Activated T-helper 1 cell treated with anti-CD3 and anti-CD28 coated beads, Interleukin-12 subunit alpha, Interleukin-12 subunit beta, Interleukin-2, Interleukin-4 antibody, amounts not matched to agents 30 ng/mL and 10 ng/mL and 1 ng/mL, durations not matched to agents 14 hours and 24 hours and 36 hours (primary cell): ENCODE measurements at regions not wholly inside any gene's neighbourhood (a gene's known extent, or its start where the extent isn't known, plus 50 kb on each side); places are given as distances from the start of the nearest gene placed in this dataset.
"Not testable (repeated sequence)": the region's sequence is repeated elsewhere in the genome, so short reads cannot be mapped to it uniquely, and the experiment has no call there.

Experiments used
- DNase-seq: peaks from one replicate; pipeline ENCODE4 v3.0.0; 2021; ENCODE audit warnings: low spot score
- H3K27ac Mint-ChIP-seq: one replicate; pipeline ENCODE4 v1.8.0; 2021; ENCODE audit warnings: mild to moderate bottlenecking, mixed read lengths
- H3K27me3 Mint-ChIP-seq: one replicate; pipeline ENCODE4 v1.8.0; 2022; ENCODE audit warnings: mild to moderate bottlenecking, moderate library complexity, mixed read lengths; ENCODE audit not compliant: insufficient read depth
- H3K36me3 Mint-ChIP-seq: one replicate; pipeline ENCODE4 v1.8.0; 2021; ENCODE audit warnings: low read depth, mixed read lengths
- H3K4me1 Mint-ChIP-seq: one replicate; pipeline ENCODE4 v1.8.0; 2021; ENCODE audit warnings: low read depth, mixed read lengths
- H3K4me3 Mint-ChIP-seq: one replicate; pipeline ENCODE4 v1.8.0; 2021; ENCODE audit warnings: mild to moderate bottlenecking, moderate library complexity, mixed read lengths
- H3K9me3 Mint-ChIP-seq: one replicate; pipeline ENCODE4 v1.8.0; 2021; ENCODE audit warnings: mixed read lengths
- intact Hi-C: fragments of 100-400 bp; cut with micrococcal nuclease; formaldehyde crosslinking; loops from one replicate; pipeline ENCODE4 v1.15.1; 2024

- no peak for DNase-seq
- no peak overlapping the region for H3K27ac Mint-ChIP-seq
- no peaks in the 10 kb centered on the region for H3K36me3 Mint-ChIP-seq
- no peaks in the 10 kb centered on the region for H3K4me1 Mint-ChIP-seq
- no peaks in the 10 kb centered on the region for H3K27me3 Mint-ChIP-seq
- intact Hi-C loops, result no loop called here
- H3K4me3 Mint-ChIP-seq, result no peak overlapping the region
- peaks cover 3% of the 10 kb centered on the region for H3K9me3 Mint-ChIP-seq
Observed at GRCh38 chr11:38796281-38796680, 2198.2 kb upstream of the RAG2 start.

- DNase-seq, result no peak
- intact Hi-C loops, result no loop called here
- Mint-ChIP-seq H3K4me1 (no peaks in the 10 kb centered on the region), H3K36me3 (no peaks in the 10 kb centered on the region), H3K4me3 (no peak overlapping the region), H3K9me3 (peaks cover 3% of the 10 kb centered on the region), H3K27ac (no peak overlapping the region), H3K27me3 (no peaks in the 10 kb centered on the region)
Observed at GRCh38 chr11:38795027-38795426, 2197.0 kb upstream of the RAG2 start.

GRCh38 chr11:38791346-38791961 is 2193.4 kb upstream of the RAG2 start:
- Mint-ChIP-seq H3K27me3 (no peaks in the 10 kb centered on the region), H3K9me3 (peaks cover under 1% of the 10 kb centered on the region), H3K4me1 (no peaks in the 10 kb centered on the region), H3K4me3 (no peak overlapping the region), H3K36me3 (no peaks in the 10 kb centered on the region), H3K27ac (no peak overlapping the region)
- intact Hi-C loops, result loop anchor here (5.0 kb wide), 1 partner anchor 1789 kb away; no protein-coding TSS in a partner anchor
- DNase-seq, result no peak

- intact Hi-C loops, result no loop called here
- H3K9me3 Mint-ChIP-seq, result peaks cover 15% of the 10 kb centered on the region
- H3K4me3 Mint-ChIP-seq, result no peak overlapping the region
- H3K4me1 Mint-ChIP-seq, result no peaks in the 10 kb centered on the region
- no peaks in the 10 kb centered on the region for H3K36me3 Mint-ChIP-seq
- H3K27ac Mint-ChIP-seq, result no peak overlapping the region
- no peaks in the 10 kb centered on the region for H3K27me3 Mint-ChIP-seq
- no peak for DNase-seq
Observed at GRCh38 chr11:38788561-38788960, 2190.5 kb upstream of the RAG2 start.

DNA sequence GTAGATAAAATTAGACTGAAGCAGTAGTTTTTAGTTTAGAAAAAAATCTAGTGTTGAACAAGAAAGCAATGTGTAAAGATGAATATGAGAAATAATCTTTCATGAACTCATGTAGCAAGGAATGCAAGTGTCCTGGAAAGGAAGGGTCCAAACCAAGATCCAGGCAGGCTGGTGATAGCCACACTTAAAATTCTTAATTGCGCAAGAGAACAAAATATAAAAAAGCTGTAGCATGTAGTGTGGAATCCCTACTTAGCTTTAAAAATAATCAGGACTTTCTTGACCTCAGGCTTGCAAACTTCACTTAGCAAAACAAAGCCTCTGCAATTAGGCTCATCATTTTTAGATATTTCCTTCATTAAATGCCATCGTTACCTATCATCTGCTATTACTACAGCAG is 2186.1 kb upstream of the RAG2 start:
- H3K27me3 Mint-ChIP-seq, result no peaks in the 10 kb centered on the region
- peaks cover 20% of the 10 kb centered on the region for H3K9me3 Mint-ChIP-seq
- DNase-seq, result no peak
- no peaks in the 10 kb centered on the region for H3K36me3 Mint-ChIP-seq
- H3K27ac Mint-ChIP-seq, result no peak overlapping the region
- intact Hi-C loops, result no loop called here
- H3K4me1 Mint-ChIP-seq, result no peaks in the 10 kb centered on the region
- H3K4me3 Mint-ChIP-seq, result no peak overlapping the region

DNA sequence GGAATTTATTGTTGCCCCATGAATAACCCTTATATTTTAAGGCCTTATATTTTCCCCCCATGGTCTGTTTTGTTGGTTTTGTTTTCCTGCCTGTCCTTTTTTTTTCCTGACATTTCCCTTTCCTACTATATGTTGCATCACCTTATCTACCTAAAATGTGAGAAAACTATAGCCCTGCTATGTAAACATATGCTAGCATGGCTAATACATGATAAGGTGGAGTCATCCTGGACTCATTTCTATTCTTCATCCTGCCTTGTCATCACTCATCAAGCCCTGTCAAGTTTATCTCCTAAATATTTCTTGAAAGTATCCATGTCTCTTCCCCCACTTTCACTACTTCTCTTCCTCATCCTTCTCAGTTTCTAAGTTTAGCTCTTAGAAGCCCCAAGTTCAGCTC is 2168.8 kb upstream of the RAG2 start:
- Mint-ChIP-seq H3K4me3 (no peak overlapping the region), H3K27ac (no peak overlapping the region), H3K9me3 (peaks cover 16% of the 10 kb centered on the region), H3K27me3 (no peaks in the 10 kb centered on the region), H3K36me3 (no peaks in the 10 kb centered on the region), H3K4me1 (no peaks in the 10 kb centered on the region)
- DNase-seq, result no peak
- intact Hi-C loops, result no loop called here

DNA sequence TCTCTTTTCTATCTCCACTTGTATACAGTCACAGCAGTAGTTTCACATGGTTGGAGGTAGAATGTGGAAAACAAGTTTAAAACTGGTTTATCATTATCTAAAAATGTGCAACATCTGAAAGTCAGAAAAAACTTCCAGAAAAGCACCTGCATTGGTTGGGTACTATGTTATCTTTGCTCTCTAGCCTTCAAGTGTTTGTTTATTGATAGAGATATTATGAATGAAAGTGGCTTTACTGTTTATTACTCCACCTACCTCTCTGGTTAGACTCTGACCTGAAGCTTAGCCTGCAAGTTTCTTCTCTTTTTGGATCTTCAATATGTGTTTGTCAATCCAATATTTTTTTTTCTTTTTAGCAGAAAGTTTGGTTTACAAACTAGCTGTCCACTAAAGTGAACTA is 2161.4 kb upstream of the RAG2 start:
- no peak overlapping the region for H3K4me3 Mint-ChIP-seq
- intact Hi-C loops, result no loop called here
- no peaks in the 10 kb centered on the region for H3K36me3 Mint-ChIP-seq
- DNase-seq, result no peak
- H3K27me3 Mint-ChIP-seq, result no peaks in the 10 kb centered on the region
- no peak overlapping the region for H3K27ac Mint-ChIP-seq
- peaks cover 7% of the 10 kb centered on the region for H3K9me3 Mint-ChIP-seq
- H3K4me1 Mint-ChIP-seq, result no peaks in the 10 kb centered on the region

GRCh38 chr11:38756537-38756936 is 2158.5 kb upstream of the RAG2 start:
- no peaks in the 10 kb centered on the region for H3K4me1 Mint-ChIP-seq
- no peak overlapping the region for H3K27ac Mint-ChIP-seq
- intact Hi-C loops, result no loop called here
- peaks cover 7% of the 10 kb centered on the region for H3K9me3 Mint-ChIP-seq
- no peak overlapping the region for H3K4me3 Mint-ChIP-seq
- no peak for DNase-seq
- H3K27me3 Mint-ChIP-seq, result no peaks in the 10 kb centered on the region
- H3K36me3 Mint-ChIP-seq, result no peaks in the 10 kb centered on the region

GRCh38 chr11:38751421-38751820 is 2153.4 kb upstream of the RAG2 start:
- intact Hi-C loops, result no loop called here
- no peaks in the 10 kb centered on the region for H3K27me3 Mint-ChIP-seq
- no peaks in the 10 kb centered on the region for H3K4me1 Mint-ChIP-seq
- DNase-seq, result no peak
- no peak overlapping the region for H3K4me3 Mint-ChIP-seq
- H3K27ac Mint-ChIP-seq, result no peak overlapping the region
- no peaks in the 10 kb centered on the region for H3K36me3 Mint-ChIP-seq
- peaks cover 19% of the 10 kb centered on the region for H3K9me3 Mint-ChIP-seq

DNA sequence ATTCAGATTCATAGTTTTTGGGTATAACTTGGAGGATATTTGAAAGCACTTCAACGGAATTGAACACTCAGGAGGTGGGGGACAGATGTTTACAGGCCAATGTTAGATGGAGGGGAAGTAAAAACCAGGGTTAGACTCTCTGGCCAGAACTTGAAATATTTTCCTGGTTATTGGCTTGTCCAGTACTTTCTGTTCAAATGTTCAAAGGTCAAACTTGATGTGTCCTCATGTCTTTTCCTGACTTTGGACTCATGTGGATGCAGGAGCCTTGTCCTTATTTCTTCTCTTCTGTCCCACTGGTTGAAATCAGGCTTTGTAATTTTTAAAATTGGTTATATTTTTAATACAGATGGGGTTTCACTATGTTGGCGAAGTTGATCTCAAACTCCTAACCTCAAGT is 2148.5 kb upstream of the RAG2 start:
- H3K27me3 Mint-ChIP-seq, H3K4me3 Mint-ChIP-seq, H3K4me1 Mint-ChIP-seq, intact Hi-C loops, H3K27ac Mint-ChIP-seq, DNase-seq, H3K36me3 Mint-ChIP-seq: not testable (repeated sequence)
- H3K9me3 Mint-ChIP-seq, result peaks cover 12% of the 10 kb centered on the region

DNA sequence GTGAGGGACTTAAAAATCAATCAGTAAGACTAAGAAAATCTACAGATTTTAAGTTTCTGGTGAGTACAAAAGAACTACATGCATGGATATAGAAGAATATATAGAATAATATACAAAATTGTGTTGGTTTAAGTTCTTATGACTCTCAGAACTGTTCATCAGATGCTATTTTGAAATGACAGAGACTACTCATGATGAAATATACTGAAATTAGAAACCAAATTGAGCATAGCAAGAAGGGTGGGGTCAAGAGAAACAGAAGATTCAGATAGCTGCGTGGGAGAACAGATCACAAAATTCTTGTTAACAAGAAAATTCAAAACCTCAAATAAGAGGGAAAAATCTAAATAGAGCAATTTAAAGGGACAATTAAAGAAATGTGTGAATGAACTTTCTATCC is 2125.3 kb upstream of the RAG2 start:
- Mint-ChIP-seq H3K4me3 (no peak overlapping the region), H3K27ac (no peak overlapping the region), H3K4me1 (no peaks in the 10 kb centered on the region), H3K9me3 (peaks cover 11% of the 10 kb centered on the region), H3K36me3 (no peaks in the 10 kb centered on the region), H3K27me3 (no peaks in the 10 kb centered on the region)
- intact Hi-C loops, result no loop called here
- DNase-seq, result no peak

DNA sequence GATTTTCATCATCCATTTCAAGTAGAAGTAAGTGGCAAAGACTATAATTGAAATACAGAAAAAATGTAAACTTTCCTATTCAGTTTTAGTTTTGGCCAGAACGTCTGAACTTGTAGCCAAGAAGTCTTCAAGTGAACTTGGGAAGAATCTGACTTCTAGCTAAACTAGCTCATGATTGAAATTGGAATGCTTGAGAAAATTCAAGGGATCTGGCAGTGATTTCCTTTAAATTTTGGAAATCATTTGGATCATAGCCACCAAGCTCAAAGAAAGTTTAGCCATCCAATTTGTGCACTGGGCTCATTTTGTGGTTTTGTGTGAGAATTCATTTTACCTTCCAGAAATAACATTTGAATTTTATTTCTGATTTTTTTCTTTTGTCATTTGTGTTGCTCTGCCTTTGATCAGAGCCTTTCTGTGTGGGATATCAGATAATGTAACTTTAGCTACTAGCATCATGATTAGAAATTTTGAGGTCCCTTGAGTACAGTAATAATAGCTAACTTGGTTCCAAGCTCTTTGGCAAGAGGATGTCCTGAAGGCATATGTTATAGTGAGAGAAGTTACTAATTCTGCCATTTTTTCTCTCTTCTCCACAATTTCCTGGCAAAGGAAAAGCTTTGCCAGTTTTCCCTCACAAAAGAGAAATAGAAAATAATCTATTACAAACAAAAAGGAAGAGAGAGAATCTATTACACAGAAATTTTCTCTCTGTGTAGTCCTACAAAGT is 2123.7 kb upstream of the RAG2 start:
- Mint-ChIP-seq H3K27ac (no peak overlapping the region), H3K4me3 (no peak overlapping the region), H3K36me3 (no peaks in the 10 kb centered on the region), H3K9me3 (peaks cover 4% of the 10 kb centered on the region), H3K4me1 (no peaks in the 10 kb centered on the region), H3K27me3 (no peaks in the 10 kb centered on the region)
- DNase-seq, result no peak
- intact Hi-C loops, result no loop called here

- no peaks in the 10 kb centered on the region for H3K36me3 Mint-ChIP-seq
Observed at GRCh38 chr11:38718659-38719058, 2120.6 kb upstream of the RAG2 start.

GRCh38 chr11:38718049-38718448 is 2120.0 kb upstream of the RAG2 start:
- Mint-ChIP-seq H3K4me1 (no peaks in the 10 kb centered on the region), H3K27me3 (no peaks in the 10 kb centered on the region), H3K36me3 (no peaks in the 10 kb centered on the region), H3K4me3 (no peak overlapping the region), H3K27ac (no peak overlapping the region), H3K9me3 (peaks cover 12% of the 10 kb centered on the region)
- intact Hi-C loops, result no loop called here
- no peak for DNase-seq

More at GRCh38 chr11:38718659-38719058, 2120.6 kb upstream of the RAG2 start:
- no peaks in the 10 kb centered on the region for H3K4me1 Mint-ChIP-seq
- intact Hi-C loops, result no loop called here
- no peak overlapping the region for H3K4me3 Mint-ChIP-seq
- H3K27ac Mint-ChIP-seq, result no peak overlapping the region
- no peak for DNase-seq
- H3K27me3 Mint-ChIP-seq, result no peaks in the 10 kb centered on the region
- H3K9me3 Mint-ChIP-seq, result peaks cover 10% of the 10 kb centered on the region
